Left lung (tissue), 4 donors: ENCODE measurements at regions not wholly inside any gene's neighbourhood (a gene's known extent, or its start where the extent isn't known, plus 50 kb on each side); places are given as distances from the start of the nearest gene placed in this dataset.

Source experiments
- ATAC-seq: fragments of 200-7000 bp; cut with Tn5 transposase; one replicate; pipeline ENCODE4 v1.9.1; 2020; ENCODE audit warnings: moderate library complexity
- DNase-seq, 4 donors: peaks; one replicate each; pipeline ENCODE4 v3.0.0-alpha.2; 2013 to 2020
- H3K27ac ChIP-seq, 2 donors: fragments of 200-600 bp; sonication (generic) in 1 of 2; one replicate each; pipeline versions ENCODE4 v1.5.0 to v1.8.0; 2020 to 2021
- H3K27me3 ChIP-seq, 2 donors: fragments of 200-600 bp; sonication (generic) in 1 of 2; one replicate each; pipeline versions ENCODE4 v1.5.0 to v1.8.0; 2020 to 2021
- H3K36me3 ChIP-seq, 2 donors: fragments of 200-600 bp; sonication (generic) in 1 of 2; one replicate each; pipeline versions ENCODE4 v1.5.0 to v1.8.0; 2020 to 2021
- H3K4me1 ChIP-seq, 2 donors: fragments of 200-600 bp; one replicate each; pipeline ENCODE4 v1.8.0; 2021
- H3K4me3 ChIP-seq, 2 donors: fragments of 200-600 bp; sonication (generic) in 1 of 2; one replicate each; pipeline versions ENCODE4 v1.5.0 to v1.8.0; 2020 to 2021; ENCODE audit warnings: mild to moderate bottlenecking in 1 of 2
- H3K9me3 ChIP-seq, 2 donors: fragments of 200-600 bp; sonication (generic) in 1 of 2; one replicate each; pipeline versions ENCODE4 v1.5.0 to v1.8.0; 2020 to 2021
- intact Hi-C, 2 donors: fragments of 100-400 bp; cut with DNase I; formaldehyde crosslinking; loops; one replicate each; pipeline versions ENCODE4 v1.11.2 to v1.14.2; 2022
- TF ChIP-seq, protein P1 (sequence below), 2 donors: fragments of 200-600 bp; sonication (generic) in 1 of 2; IDR thresholded peaks; one replicate each; pipeline versions ENCODE4 v1.5.0 to v1.8.0; 2021; ENCODE audit warnings: antibody characterized with exemption in 2 of 2
- donor health status: DM: no; HTN: yes; CAD: no.
- donor health status: DM: no; HTN: no; CAD: no.

DNA sequence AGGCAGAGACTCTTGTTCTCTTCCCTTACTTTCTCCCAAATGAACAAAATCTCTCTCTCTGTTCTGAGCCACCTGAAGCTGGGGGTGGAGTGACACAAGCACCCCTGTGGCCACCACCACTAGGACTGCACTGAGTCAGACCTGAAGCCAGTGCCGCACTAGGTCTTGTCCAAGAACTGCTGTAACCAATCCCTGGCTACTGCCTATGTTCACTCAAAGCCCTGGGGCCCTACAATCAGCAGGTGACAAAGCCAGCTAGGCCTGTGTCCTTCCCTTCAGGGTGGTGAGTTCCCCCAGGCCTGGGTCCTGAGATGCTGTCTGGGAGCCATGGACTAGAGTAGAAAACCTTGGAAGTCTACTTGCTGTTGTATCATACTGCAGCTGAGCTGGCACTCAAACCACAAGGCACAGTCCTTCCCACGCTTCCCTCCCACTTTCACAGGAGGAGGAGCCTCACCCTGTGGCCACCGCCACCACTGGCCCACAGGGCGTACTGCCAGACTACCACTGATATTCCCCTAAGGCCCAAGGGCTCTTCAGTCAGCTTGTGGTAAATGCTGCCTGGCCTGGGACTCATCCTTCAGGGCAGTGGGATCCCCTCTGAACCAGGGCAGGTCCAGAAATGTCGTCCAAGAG, 119.1 kb downstream of the RTL9 start:
- Histone ChIP-seq H3K27me3 (no peaks in the 10 kb centered on the region), H3K4me3 (no peak overlapping the region), H3K27ac (no peak overlapping the region), H3K36me3 (no peaks in the 10 kb centered on the region), H3K9me3 (no peaks in the 10 kb centered on the region), H3K4me1 (no peaks in the 10 kb centered on the region)
- intact Hi-C loops, result no loop called here
- TF ChIP-seq, protein P1, sequence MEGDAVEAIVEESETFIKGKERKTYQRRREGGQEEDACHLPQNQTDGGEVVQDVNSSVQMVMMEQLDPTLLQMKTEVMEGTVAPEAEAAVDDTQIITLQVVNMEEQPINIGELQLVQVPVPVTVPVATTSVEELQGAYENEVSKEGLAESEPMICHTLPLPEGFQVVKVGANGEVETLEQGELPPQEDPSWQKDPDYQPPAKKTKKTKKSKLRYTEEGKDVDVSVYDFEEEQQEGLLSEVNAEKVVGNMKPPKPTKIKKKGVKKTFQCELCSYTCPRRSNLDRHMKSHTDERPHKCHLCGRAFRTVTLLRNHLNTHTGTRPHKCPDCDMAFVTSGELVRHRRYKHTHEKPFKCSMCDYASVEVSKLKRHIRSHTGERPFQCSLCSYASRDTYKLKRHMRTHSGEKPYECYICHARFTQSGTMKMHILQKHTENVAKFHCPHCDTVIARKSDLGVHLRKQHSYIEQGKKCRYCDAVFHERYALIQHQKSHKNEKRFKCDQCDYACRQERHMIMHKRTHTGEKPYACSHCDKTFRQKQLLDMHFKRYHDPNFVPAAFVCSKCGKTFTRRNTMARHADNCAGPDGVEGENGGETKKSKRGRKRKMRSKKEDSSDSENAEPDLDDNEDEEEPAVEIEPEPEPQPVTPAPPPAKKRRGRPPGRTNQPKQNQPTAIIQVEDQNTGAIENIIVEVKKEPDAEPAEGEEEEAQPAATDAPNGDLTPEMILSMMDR (IDR thresholded peaks at IDR 0.05), result no peak
- ATAC-seq (no peak), DNase-seq (no peak)

DNA sequence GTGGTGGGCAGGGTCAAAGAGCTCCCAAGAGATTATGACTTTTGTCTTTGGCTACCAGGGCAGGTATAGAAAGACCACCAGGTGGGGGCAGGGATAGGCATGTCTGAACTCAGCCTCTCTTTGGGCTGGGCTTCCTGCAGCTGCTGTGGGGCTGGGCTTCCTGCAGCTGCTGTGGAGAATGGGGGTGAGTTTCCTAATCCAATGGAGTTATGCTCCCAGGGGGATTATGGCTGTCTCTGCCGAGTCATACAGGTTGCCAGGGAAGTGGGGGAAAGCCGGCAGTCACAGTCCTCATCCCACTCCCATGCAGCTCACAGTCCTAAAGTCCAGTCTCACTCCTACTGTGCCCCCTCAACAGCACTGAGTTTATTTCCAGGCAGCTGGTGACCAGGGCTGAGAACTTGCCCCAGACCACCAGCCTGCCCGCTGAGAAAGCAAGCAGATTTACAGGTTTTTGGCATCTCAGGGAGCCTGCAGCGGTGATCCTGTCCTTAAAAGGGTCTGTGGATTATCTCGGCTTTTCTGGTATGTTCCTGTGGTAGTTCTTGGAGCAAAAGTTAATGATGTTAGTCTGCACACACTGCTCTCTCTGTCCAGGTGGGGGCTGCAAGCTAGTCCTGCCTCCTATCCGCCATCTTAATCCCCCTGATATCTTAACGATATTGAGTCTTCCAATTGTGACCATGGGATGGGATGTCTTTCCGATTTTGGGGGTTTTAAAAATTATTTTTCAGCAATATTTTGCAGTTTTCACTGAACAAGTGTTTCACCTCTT, 133.4 kb downstream of the RTL9 start:
- ATAC-seq (no peak), DNase-seq (no peak)
- Histone ChIP-seq H3K36me3 (no peaks in the 10 kb centered on the region), H3K4me3 (no peak overlapping the region), H3K9me3 (no peaks in the 10 kb centered on the region), H3K27me3 (no peaks in the 10 kb centered on the region), H3K4me1 (no peaks in the 10 kb centered on the region), H3K27ac (no peak overlapping the region)
- intact Hi-C loops, result no loop called here
- TF ChIP-seq, protein P1 (IDR thresholded peaks at IDR 0.05), result no peak

DNA sequence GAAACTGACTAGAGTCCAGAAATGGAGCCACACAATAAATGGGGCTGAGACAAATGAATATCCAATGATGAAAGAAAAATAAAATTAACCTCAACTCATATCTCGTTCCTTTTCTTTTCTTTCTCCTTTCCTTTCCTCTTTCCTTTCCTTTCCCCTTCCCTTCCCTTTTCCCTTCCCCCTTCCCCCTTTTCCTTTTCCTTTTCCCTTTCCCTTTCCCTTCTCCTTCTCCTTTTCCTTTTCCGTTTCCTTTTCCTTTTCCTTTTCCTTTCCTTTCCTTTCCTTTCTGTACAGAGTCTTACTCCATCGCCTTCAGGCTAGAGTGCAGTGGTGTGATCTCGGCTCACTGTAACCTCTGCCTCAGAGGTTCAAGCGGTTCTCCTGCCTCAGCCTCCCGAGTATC, 146.3 kb downstream of the RTL9 start:
- Histone ChIP-seq H3K27ac (no peak overlapping the region), H3K27me3 (no peaks in the 10 kb centered on the region), H3K36me3 (no peaks in the 10 kb centered on the region), H3K4me3 (no peak overlapping the region), H3K9me3 (no peaks in the 10 kb centered on the region), H3K4me1 (no peaks in the 10 kb centered on the region)
- ATAC-seq, result no peak
- no peak for DNase-seq
- intact Hi-C loops, result no loop called here
- TF ChIP-seq, protein P1 (IDR thresholded peaks at IDR 0.05), result no peak

DNA sequence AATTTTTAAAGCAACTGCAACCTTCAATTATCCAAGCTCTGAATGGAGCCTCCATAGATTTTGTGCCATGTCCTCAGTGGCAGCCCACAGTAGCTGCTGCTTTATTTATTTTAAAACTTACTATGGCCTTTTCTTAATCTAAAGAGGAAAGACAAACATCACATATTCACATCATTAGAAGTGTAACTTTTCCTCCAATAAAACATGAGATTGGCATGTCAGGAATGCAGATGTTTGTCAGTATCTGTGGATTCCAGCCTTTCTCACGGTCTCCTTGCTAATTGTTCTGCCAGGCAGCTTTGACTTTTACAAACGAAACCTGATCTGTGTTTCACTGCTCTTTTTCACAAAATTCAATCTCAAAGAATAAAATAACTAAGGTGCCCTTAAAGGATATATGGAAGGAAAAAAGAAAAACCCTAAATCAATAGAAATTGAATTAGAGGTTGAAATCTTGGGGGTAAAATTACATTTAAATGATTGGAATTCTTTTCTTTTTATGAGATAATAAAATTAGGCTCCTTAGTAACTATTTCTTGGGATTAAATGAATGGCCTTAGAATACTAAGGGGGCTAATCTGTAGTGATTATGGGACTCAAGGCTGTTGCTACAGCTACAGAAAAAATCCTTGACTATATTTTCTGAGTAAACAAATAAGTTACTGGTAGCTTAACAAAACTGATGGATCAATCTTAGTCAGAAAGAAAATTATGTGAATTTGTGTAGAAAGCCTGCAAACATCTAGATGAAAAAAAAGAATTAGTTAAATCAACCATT, 151.3 kb downstream of the RTL9 start:
- no peaks in the 10 kb centered on the region for H3K4me1 ChIP-seq
- intact Hi-C loops, result no loop called here
- DNase-seq, result no peak
- no peaks in the 10 kb centered on the region for H3K36me3 ChIP-seq
- TF ChIP-seq, protein P1 (IDR thresholded peaks at IDR 0.05), result no peak
- no peaks in the 10 kb centered on the region for H3K27me3 ChIP-seq
- no peak for ATAC-seq
- H3K9me3 ChIP-seq, result no peaks in the 10 kb centered on the region
- no peak overlapping the region for H3K4me3 ChIP-seq
- H3K27ac ChIP-seq, result no peak overlapping the region

DNA sequence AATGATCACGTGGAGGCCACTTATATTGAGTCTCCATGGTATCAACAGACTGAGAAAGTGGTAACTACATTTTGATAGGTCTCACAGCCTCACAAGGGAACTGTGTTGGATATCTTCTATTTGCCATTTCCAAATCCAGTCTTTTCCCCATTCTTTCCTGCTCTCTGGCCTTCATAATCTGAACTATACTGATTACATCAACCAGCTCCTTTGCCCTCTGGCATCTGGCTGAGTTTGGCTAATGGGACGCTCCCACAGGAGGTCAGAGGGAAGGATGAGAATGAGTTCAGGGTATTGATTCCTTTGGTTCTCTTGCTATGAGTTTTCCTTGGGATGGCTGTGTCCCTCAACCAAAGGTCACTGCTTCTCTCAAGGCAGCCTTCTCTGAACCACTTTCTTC, 152.6 kb downstream of the RTL9 start:
- intact Hi-C loops, result no loop called here
- H3K27ac ChIP-seq, result no peak overlapping the region
- no peaks in the 10 kb centered on the region for H3K36me3 ChIP-seq
- no peaks in the 10 kb centered on the region for H3K4me1 ChIP-seq
- no peak overlapping the region for H3K4me3 ChIP-seq
- no peak for DNase-seq
- H3K27me3 ChIP-seq, result no peaks in the 10 kb centered on the region
- no peaks in the 10 kb centered on the region for H3K9me3 ChIP-seq
- TF ChIP-seq, protein P1 (IDR thresholded peaks at IDR 0.05), result no peak
- no peak for ATAC-seq
